ENCODE measurements at regions not wholly inside any gene's neighbourhood (a gene's known extent, or its start where the extent isn't known, plus 50 kb on each side); places are given as distances from the start of the nearest gene placed in this dataset.

GRCh38 chr5:16306812-16307211, 127.2 kb upstream of the MARCHF11 start:
- H4K91ac ChIP-seq (replicated peaks; ENCODE audit: insufficient read length, low read length), result no peak overlapping the region
- no peak overlapping the region for H2AK5ac ChIP-seq (ENCODE audit: low read depth, low read length)
- DNase-seq (ENCODE audit: low read depth in 1 of 2, low spot score in 2 of 2) (no peak), FAIRE-seq (no peak)
- ChIA-PET CTCF (ENCODE audit: partially characterized antibody) (no interaction called here), POLR2A (ENCODE audit: partially characterized antibody) (no interaction called here)
- no peak overlapping the region for H2BK20ac ChIP-seq (ENCODE audit: low read length)
- H3K27ac ChIP-seq (ENCODE audit: low read depth, low read length), result no peak overlapping the region
- H3K4me3 ChIP-seq (ENCODE audit: extremely low read depth in 1 of 4, insufficient read depth in 2 of 4, low read depth in 3 of 4, low read length in 4 of 4), result no peak overlapping the region
- no peak overlapping the region for H3K18ac ChIP-seq (ENCODE audit: extremely low read depth, low read length)
- H2BK120ac ChIP-seq (replicated peaks; ENCODE audit: low read depth, low read length), result no peak overlapping the region
- H2AFZ ChIP-seq (ENCODE audit: low read length), result no peak overlapping the region
- 97% methylated on average over 1 of the region's 1 CpG; no CpG with 5 or more reads in 1 of the 2 experiments for WGBS, 2 experiments (ENCODE audit: extremely low coverage in 1 of 2, insufficient coverage in 1 of 2, insufficient read length in 1 of 2, insufficient replicate concordance in 2 of 2, low coverage in 1 of 2, low lambda C conversion rate in 2 of 2, missing lambda C conversion rate in 1 of 2)
- H3K79me2 ChIP-seq (ENCODE audit: control insufficient read depth in 1 of 2, insufficient read depth in 2 of 2, low read length in 2 of 2), result no peaks in the 10 kb centered on the region
- H2BK15ac ChIP-seq (ENCODE audit: low read length), result no peak overlapping the region
- H3K9me3 ChIP-seq (ENCODE audit: insufficient read depth in 2 of 2, low read depth in 1 of 2, low read length in 1 of 2), result no peaks in the 10 kb centered on the region
- H2BK12ac ChIP-seq (ENCODE audit: low read depth, low read length), result no peak overlapping the region
- no peak overlapping the region for H3K9ac ChIP-seq (replicated peaks in 1 of 4; ENCODE audit: extremely low read depth in 1 of 4, low read depth in 3 of 4, low read length in 3 of 4)
- H3K79me1 ChIP-seq (ENCODE audit: low read depth, low read length), result no peaks in the 10 kb centered on the region
- H4K5ac ChIP-seq (ENCODE audit: insufficient read length, low read depth, low read length), result no peak overlapping the region
- H3K4me2 ChIP-seq (ENCODE audit: insufficient read depth in 1 of 2, low read depth in 2 of 2, low read length in 2 of 2), result no peak overlapping the region
- no peaks in the 10 kb centered on the region for H3K23me2 ChIP-seq (ENCODE audit: low read depth, low read length)
- no peaks in the 10 kb centered on the region for H3K27me3 ChIP-seq (replicated peaks in 1 of 4; ENCODE audit: control insufficient read depth in 3 of 4, extremely low read depth in 1 of 4, insufficient read depth in 3 of 4, low read length in 3 of 4)
- no peak overlapping the region for H3K56ac ChIP-seq (replicated peaks; ENCODE audit: insufficient read length, low read depth, low read length)
- no peaks in the 10 kb centered on the region for H3K36me3 ChIP-seq (ENCODE audit: control insufficient read depth in 2 of 4, insufficient read depth in 4 of 4, low read length in 3 of 4)
- H3K4me1 ChIP-seq (replicated peaks in 1 of 4; ENCODE audit: control insufficient read depth in 3 of 4, insufficient read depth in 4 of 4, low read length in 3 of 4), result no peaks in the 10 kb centered on the region
- H2BK5ac ChIP-seq (ENCODE audit: low read depth, low read length), result no peak overlapping the region
- TF ChIP-seq POLR2AphosphoS5 (IDR thresholded peaks at IDR 0.05; ENCODE audit: low read depth, low read length) (no peak), ATF2 (IDR thresholded peaks at IDR 0.05; ENCODE audit: low read length) (no peak), RAD21 (IDR thresholded peaks at IDR 0.05 in 1 of 2, conservative IDR thresholded peaks at IDR 0.05 in 1 of 2; ENCODE audit: low read depth in 2 of 2, low read length in 2 of 2) (no peak), POU5F1 (IDR thresholded peaks at IDR 0.05; ENCODE audit: low read depth, low read length) (no peak), ATF3 (IDR thresholded peaks at IDR 0.05; ENCODE audit: insufficient read depth, low read depth, low read length) (no peak), E2F6 (IDR thresholded peaks at IDR 0.05) (no peak)
- no peak overlapping the region for H3K14ac ChIP-seq (ENCODE audit: insufficient read length)
- H3K23ac ChIP-seq (ENCODE audit: insufficient read length), result no peak overlapping the region
- no peak overlapping the region for H4K8ac ChIP-seq (ENCODE audit: extremely low read depth, insufficient read depth, low read length)
- H3K4ac ChIP-seq (replicated peaks; ENCODE audit: insufficient read length, low read depth, low read length), result no peak overlapping the region
- no peaks in the 10 kb centered on the region for H4K20me1 ChIP-seq (replicated peaks in 1 of 2; ENCODE audit: control insufficient read depth in 1 of 2, insufficient read depth in 2 of 2, low read length in 2 of 2)
